ENCODE measurements at regions not wholly inside any gene's neighbourhood (a gene's known extent, or its start where the extent isn't known, plus 50 kb on each side); places are given as distances from the start of the nearest gene placed in this dataset.

DNA sequence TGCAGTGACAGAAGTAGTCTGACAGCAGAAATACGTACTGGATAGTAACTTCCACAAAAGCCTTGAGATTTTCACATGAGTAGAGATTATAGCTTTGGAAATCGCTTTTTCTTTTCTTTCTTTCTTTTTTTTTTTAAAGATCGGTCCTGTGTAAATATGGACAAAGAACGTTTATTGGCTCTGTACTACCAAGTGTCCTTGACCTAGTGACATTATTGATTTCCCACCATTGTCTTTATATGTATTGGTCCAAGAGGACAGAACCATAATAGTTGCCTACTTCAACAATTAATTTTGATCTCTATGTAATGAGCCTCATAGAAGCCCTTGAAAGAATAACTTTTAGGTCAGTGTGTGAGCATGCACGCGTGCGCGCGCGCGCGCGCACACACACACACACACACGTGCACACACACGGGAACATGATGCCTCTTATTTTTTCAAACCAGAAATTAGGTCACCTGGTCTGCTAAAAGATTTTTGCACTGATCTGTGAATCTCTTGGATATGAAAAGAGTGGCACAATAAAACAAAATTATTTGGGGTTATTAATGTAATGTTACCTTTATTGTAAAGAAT, 516.8 kb downstream of the PSAT1 start:
- WGBS, 2 donors: 81 to 82% methylated on average over 15 of the region's 15 CpGs
- TF ChIP-seq POLR2A (IDR thresholded peaks at IDR 0.05): no peak
- TF ChIP-seq, protein P1, sequence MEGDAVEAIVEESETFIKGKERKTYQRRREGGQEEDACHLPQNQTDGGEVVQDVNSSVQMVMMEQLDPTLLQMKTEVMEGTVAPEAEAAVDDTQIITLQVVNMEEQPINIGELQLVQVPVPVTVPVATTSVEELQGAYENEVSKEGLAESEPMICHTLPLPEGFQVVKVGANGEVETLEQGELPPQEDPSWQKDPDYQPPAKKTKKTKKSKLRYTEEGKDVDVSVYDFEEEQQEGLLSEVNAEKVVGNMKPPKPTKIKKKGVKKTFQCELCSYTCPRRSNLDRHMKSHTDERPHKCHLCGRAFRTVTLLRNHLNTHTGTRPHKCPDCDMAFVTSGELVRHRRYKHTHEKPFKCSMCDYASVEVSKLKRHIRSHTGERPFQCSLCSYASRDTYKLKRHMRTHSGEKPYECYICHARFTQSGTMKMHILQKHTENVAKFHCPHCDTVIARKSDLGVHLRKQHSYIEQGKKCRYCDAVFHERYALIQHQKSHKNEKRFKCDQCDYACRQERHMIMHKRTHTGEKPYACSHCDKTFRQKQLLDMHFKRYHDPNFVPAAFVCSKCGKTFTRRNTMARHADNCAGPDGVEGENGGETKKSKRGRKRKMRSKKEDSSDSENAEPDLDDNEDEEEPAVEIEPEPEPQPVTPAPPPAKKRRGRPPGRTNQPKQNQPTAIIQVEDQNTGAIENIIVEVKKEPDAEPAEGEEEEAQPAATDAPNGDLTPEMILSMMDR (IDR thresholded peaks at IDR 0.05): no peak
- no peak for DNase-seq (ENCODE audit: low spot score in 2 of 2)
- H3K4me3 ChIP-seq (ENCODE audit: low read depth, poor library complexity, severe bottlenecking): no peak overlapping the region
- intact Hi-C loops (cut with DNase I; ENCODE audit: low total_unique reads): no loop called here

DNA sequence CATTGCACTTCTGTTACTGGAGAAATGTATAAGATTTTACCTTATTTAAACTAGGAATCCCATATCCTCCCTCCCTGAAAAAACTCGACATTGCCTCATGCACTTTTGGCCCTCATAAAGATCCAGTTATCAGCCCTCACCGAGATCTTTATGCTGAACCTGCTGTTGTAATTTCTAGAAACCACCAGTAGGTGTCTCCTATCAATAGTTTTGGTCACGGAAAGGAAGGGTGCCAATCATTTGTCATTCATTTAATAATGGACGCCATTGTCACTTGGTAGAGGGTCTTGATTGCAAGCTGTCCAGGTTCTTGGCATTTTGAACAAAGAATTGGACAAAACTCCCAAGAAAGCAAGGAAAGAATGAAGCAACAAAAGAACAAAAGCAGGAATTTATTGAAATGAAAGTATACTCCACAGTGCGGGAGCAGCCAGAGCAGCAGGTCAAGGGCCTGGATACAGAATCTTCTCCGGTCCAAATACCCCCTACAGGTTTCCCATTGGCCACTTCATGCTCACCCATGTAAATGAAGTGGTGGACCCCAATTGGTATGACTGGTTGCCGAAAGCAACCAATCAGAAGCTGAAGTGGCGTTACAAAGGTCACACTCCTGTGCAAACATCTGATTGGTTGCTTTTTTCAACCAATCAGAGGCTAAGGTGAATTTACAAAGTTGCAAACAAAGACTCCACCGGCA, 524.3 kb downstream of the PSAT1 start:
- TF ChIP-seq, protein P1 (IDR thresholded peaks at IDR 0.05): no peak
- no peak for TF ChIP-seq POLR2A (IDR thresholded peaks at IDR 0.05)
- 47 to 49% methylated on average over 9 of the region's 9 CpGs for WGBS, 2 donors
- intact Hi-C loops (cut with DNase I; ENCODE audit: low total_unique reads): no loop called here
- DNase-seq (ENCODE audit: low spot score in 2 of 2): no peak
- no peak overlapping the region for H3K4me3 ChIP-seq (ENCODE audit: low read depth, poor library complexity, severe bottlenecking)

DNA sequence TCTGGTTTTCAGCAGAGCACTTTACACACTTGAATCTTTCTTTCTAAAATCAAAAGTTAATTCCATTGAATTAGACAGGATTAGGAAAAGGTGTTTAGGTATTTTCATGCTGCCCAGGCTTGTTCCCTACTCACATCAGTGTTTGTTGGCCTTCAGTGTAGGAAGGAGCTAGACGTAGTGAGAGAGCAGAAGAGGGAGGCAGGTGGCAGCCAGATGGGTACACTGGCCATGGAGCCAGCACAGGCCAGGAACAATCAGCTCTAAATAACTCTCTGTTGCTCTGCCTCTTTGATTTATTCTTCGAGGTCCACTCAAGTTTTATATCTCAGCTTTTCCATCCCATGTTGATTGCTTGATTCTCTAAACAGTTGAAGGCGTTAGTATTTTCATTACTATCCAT, 529.6 kb downstream of the PSAT1 start:
- intact Hi-C loops (cut with DNase I; ENCODE audit: low total_unique reads): no loop called here
- no peak for DNase-seq (ENCODE audit: low spot score in 2 of 2)
- TF ChIP-seq, protein P1 (IDR thresholded peaks at IDR 0.05): no peak
- no peak for TF ChIP-seq POLR2A (IDR thresholded peaks at IDR 0.05)
- WGBS, 2 donors: 57 to 63% methylated on average over 3 of the region's 3 CpGs
- no peak overlapping the region for H3K4me3 ChIP-seq (ENCODE audit: low read depth, poor library complexity, severe bottlenecking)

DNA sequence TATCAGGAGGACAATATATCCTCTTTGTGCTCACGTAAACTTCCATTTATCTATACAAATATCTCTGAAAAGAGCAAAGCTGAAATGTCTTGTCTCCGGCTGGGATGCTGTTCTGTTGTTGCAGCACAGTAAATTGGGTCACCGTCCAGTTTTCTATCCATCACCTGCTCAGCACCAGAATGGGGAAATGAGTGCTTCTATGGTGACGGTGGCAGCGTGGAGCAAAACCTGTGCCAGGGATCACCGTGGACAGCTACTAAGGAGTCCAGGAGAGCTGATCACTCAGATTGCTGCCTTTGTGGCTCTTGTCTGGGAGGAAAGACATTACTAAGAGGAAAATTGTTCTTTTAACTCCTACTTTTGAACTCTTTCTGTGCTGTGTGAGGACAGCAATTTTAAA, 531.6 kb downstream of the PSAT1 start:
- TF ChIP-seq, protein P1 (IDR thresholded peaks at IDR 0.05): no peak
- TF ChIP-seq POLR2A (IDR thresholded peaks at IDR 0.05): no peak

DNA sequence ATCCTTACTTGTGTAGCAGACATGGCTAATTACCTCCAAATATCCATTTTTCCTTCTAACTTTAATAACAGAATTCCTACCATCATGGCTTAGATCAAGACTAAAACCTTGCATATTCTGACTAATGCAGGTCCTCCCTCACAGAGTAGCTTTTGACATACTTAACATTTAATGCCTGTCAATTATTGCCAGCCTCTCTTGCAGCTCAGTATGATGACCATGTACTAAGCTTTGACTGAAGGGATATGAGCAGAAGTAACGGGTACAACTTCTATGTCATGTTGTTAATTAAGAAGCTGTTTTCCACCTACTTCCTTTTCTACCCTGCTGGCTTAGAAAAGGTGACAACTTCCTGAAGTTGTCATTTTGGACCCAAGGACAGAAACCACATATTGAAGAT, 533.4 kb downstream of the PSAT1 start:
- no peak for DNase-seq (ENCODE audit: low spot score in 2 of 2)
- H3K4me3 ChIP-seq (ENCODE audit: low read depth, poor library complexity, severe bottlenecking): no peak overlapping the region
- 68 to 85% methylated on average over 1 of the region's 1 CpG for WGBS, 2 donors
- TF ChIP-seq, protein P1 (IDR thresholded peaks at IDR 0.05): no peak
- no peak for TF ChIP-seq POLR2A (IDR thresholded peaks at IDR 0.05)
- intact Hi-C loops (cut with DNase I; ENCODE audit: low total_unique reads): no loop called here

More for the DNA sequence above, 531.6 kb downstream of the PSAT1 start:
- DNase-seq (ENCODE audit: low spot score in 2 of 2): no peak
- no peak overlapping the region for H3K4me3 ChIP-seq (ENCODE audit: low read depth, poor library complexity, severe bottlenecking)
- 83 to 86% methylated on average over 6 of the region's 6 CpGs for WGBS, 2 donors
- intact Hi-C loops (cut with DNase I; ENCODE audit: low total_unique reads): no loop called here
